ENCODE measurements at regions not wholly inside any gene's neighbourhood (a gene's known extent, or its start where the extent isn't known, plus 50 kb on each side); places are given as distances from the start of the nearest gene placed in this dataset.

DNA sequence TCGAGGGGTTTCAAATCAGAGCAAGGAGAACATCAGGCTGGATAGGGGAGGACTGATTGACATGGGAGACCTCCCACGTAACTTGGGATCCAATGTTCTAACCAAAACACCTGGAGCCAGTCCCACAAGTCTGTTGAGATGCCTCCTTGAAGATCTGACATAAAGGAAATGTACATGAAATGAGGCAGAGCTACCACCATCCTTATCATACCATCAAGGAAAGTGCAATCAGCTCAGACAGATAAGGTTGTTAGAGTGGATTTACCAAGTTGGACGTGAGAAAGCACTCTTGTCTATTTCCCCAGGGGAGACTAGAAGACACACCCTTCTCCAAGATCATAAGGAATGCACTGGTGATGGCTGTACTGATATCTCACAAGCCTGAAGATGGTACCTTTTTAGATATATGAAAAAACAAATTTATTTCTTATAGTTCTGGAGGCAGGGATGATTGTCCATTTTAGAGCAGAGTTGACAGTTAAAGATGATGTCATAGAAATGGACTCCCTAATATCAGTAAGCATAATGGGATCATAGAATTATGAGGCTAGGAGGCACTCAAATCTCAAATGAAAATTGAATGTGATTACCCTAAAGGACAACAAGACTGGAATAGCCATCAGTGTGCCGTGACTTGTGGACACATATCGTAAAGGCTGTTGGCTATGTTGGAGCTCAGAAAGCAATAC, 129.1 kb upstream of the RAB4A start:
- TF ChIP-seq, protein P1, sequence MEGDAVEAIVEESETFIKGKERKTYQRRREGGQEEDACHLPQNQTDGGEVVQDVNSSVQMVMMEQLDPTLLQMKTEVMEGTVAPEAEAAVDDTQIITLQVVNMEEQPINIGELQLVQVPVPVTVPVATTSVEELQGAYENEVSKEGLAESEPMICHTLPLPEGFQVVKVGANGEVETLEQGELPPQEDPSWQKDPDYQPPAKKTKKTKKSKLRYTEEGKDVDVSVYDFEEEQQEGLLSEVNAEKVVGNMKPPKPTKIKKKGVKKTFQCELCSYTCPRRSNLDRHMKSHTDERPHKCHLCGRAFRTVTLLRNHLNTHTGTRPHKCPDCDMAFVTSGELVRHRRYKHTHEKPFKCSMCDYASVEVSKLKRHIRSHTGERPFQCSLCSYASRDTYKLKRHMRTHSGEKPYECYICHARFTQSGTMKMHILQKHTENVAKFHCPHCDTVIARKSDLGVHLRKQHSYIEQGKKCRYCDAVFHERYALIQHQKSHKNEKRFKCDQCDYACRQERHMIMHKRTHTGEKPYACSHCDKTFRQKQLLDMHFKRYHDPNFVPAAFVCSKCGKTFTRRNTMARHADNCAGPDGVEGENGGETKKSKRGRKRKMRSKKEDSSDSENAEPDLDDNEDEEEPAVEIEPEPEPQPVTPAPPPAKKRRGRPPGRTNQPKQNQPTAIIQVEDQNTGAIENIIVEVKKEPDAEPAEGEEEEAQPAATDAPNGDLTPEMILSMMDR (IDR thresholded peaks at IDR 0.05): no peak
- TF ChIP-seq POLR2A (IDR thresholded peaks at IDR 0.05) (no peak), POLR2AphosphoS5 (IDR thresholded peaks at IDR 0.05) (no peak)

All from prostate gland (tissue), 2 donors.